ENCODE measurements at regions not wholly inside any gene's neighbourhood (a gene's known extent, or its start where the extent isn't known, plus 50 kb on each side); places are given as distances from the start of the nearest gene placed in this dataset.

DNA sequence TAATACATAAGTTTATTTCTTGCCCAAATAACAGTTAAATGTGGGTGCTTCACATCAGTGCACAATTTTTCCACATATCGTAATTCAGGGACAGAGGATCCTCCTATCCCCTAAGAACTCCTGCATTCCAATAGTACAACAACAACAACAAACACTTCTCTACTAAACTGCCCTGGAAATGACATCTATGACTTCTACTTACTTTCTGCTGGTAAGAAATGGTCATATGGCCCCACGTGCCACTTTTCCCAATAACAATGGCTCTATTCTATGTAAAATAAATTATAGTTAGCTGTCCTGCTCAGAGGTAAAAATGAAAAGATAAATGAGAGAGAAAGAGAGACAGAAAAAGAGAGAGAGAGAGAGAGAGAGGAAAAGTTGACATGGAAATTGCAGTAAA, 308.5 kb downstream of the ATXN7L3B start:
- TF ChIP-seq, protein P1, sequence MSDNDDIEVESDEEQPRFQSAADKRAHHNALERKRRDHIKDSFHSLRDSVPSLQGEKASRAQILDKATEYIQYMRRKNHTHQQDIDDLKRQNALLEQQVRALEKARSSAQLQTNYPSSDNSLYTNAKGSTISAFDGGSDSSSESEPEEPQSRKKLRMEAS (IDR thresholded peaks at IDR 0.05; ENCODE audit: low read depth, low read length): no peak
- no peak for TF ChIP-seq POLR2A (IDR thresholded peaks at IDR 0.05; ENCODE audit: low read depth, low read length)
- TF ChIP-seq, protein P2, sequence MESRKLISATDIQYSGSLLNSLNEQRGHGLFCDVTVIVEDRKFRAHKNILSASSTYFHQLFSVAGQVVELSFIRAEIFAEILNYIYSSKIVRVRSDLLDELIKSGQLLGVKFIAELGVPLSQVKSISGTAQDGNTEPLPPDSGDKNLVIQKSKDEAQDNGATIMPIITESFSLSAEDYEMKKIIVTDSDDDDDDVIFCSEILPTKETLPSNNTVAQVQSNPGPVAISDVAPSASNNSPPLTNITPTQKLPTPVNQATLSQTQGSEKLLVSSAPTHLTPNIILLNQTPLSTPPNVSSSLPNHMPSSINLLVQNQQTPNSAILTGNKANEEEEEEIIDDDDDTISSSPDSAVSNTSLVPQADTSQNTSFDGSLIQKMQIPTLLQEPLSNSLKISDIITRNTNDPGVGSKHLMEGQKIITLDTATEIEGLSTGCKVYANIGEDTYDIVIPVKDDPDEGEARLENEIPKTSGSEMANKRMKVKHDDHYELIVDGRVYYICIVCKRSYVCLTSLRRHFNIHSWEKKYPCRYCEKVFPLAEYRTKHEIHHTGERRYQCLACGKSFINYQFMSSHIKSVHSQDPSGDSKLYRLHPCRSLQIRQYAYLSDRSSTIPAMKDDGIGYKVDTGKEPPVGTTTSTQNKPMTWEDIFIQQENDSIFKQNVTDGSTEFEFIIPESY (IDR thresholded peaks at IDR 0.05): no peak
- no peak for TF ChIP-seq POLR2AphosphoS5 (IDR thresholded peaks at IDR 0.05; ENCODE audit: low read length)
- no peak for TF ChIP-seq ESRRA (IDR thresholded peaks at IDR 0.05; ENCODE audit: low read length)
- TF ChIP-seq ZNF274 (IDR thresholded peaks at IDR 0.05; ENCODE audit: insufficient read depth, insufficient read length): no peak
